GM19023 (cell line): ENCODE measurements at regions not wholly inside any gene's neighbourhood (a gene's known extent, or its start where the extent isn't known, plus 50 kb on each side); places are given as distances from the start of the nearest gene placed in this dataset.
"Not testable (repeated sequence)": the region's sequence is repeated elsewhere in the genome, so short reads cannot be mapped to it uniquely, and the experiment has no call there.

Experiments
- ATAC-seq: cut with Tn5 transposase; IDR thresholded peaks from one replicate; pipeline ENCODE4 v1.9.1; 2021; ENCODE audit warnings: mild to moderate bottlenecking, moderate library complexity; ENCODE audit not compliant: unreplicated experiment

- ATAC-seq = no peak
Observed at GRCh38 chr16:22705799-22706198, 108.2 kb upstream of the HS3ST2 start.

- ATAC-seq = no peak
Observed at GRCh38 chr16:22710326-22710725, 103.6 kb upstream of the HS3ST2 start.

- no peak for ATAC-seq
Observed at GRCh38 chr16:22711847-22712246, 102.1 kb upstream of the HS3ST2 start.

GRCh38 chr16:22712471-22712870 is 101.5 kb upstream of the HS3ST2 start:
- no peak for ATAC-seq

- ATAC-seq = not testable (repeated sequence)
Observed at GRCh38 chr16:22718598-22718997, 95.4 kb upstream of the HS3ST2 start.

- ATAC-seq = no peak
Observed at GRCh38 chr16:22719945-22720344, 94.0 kb upstream of the HS3ST2 start.

GRCh38 chr16:22721511-22722100 is 92.4 kb upstream of the HS3ST2 start:
- no peak for ATAC-seq

- not testable (repeated sequence) for ATAC-seq
Observed at GRCh38 chr16:22722551-22723541, 91.1 kb upstream of the HS3ST2 start.

GRCh38 chr16:22726868-22727267 is 87.1 kb upstream of the HS3ST2 start:
- no peak for ATAC-seq

- no peak for ATAC-seq
Observed at GRCh38 chr16:22727285-22728166, 86.4 kb upstream of the HS3ST2 start.

GRCh38 chr16:22728167-22728836 is 85.7 kb upstream of the HS3ST2 start:
- ATAC-seq = no peak

- ATAC-seq = no peak
Observed at GRCh38 chr16:22732400-22732799, 81.6 kb upstream of the HS3ST2 start.

- no peak for ATAC-seq
Observed at GRCh38 chr16:22732959-22733358, 81.0 kb upstream of the HS3ST2 start.

GRCh38 chr16:22734368-22734767 is 79.6 kb upstream of the HS3ST2 start:
- ATAC-seq = no peak

- no peak for ATAC-seq
Observed at GRCh38 chr16:22736791-22737190, 77.2 kb upstream of the HS3ST2 start.

- ATAC-seq = no peak
Observed at GRCh38 chr16:22739077-22739476, 74.9 kb upstream of the HS3ST2 start.

- ATAC-seq = no peak
Observed at GRCh38 chr16:22743401-22743800, 70.6 kb upstream of the HS3ST2 start.

GRCh38 chr16:22751104-22751667 is 62.8 kb upstream of the HS3ST2 start:
- no peak for ATAC-seq

- ATAC-seq = no peak
Observed at GRCh38 chr16:22751685-22752084, 62.3 kb upstream of the HS3ST2 start.

GRCh38 chr16:22753451-22753850 is 60.5 kb upstream of the HS3ST2 start:
- ATAC-seq = no peak
